Endothelial cell of umbilical vein (primary cell): ENCODE measurements at regions not wholly inside any gene's neighbourhood (a gene's known extent, or its start where the extent isn't known, plus 50 kb on each side); places are given as distances from the start of the nearest gene placed in this dataset.

Source experiments
- BruUV-seq: library from RNA; stranded (reverse); fragments of 400-500 nt; replicated peaks from 2 replicates; lab custom pipeline; 2021; lab: Mats Ljungman, UMichigan
- CTCF ChIA-PET: fragments of 300-600, 350-600 bp; sonication (Branson Sonifier 250); formaldehyde crosslinking; loops from one replicate; lab custom pipeline; 2021; ENCODE audit warnings: antibody characterized with exemption, inconsistent platforms; lab: Charles Lee
- POLR2A ChIA-PET: fragments of 300-600, 350-600 bp; sonication (Branson Sonifier 250); formaldehyde crosslinking; loops from one replicate; lab custom pipeline; 2021; ENCODE audit warnings: antibody characterized with exemption, inconsistent platforms; lab: Charles Lee
- DNase-seq: peaks from one replicate; pipeline ENCODE4 v3.0.0-alpha.2; 2011; ENCODE audit warnings: low read depth, low spot score
- FAIRE-seq: peaks from 2 replicates; lab custom pipeline; 2011; peaks lifted over from hg19 to GRCh38; lab: Jason Lieb, UNC
- H2AFZ ChIP-seq: 2 replicates; pipeline ENCODE4 v1.6.0; 2012; ENCODE audit warnings: low read depth, low read length, control low read depth, inconsistent platforms
- H3K27ac ChIP-seq: 2 replicates; pipeline ENCODE4 v1.5.1; 2011; ENCODE audit warnings: low read depth, mild to moderate bottlenecking, control low read depth, low read length, moderate library complexity; ENCODE audit not compliant: insufficient read depth
- H3K27me3 ChIP-seq, 2 experiments: 2 replicates each; pipeline versions ENCODE4 v1.6.0 to v1.6.1; 2011; ENCODE audit warnings: low read length in 2 of 2, mixed read lengths in 1 of 2; ENCODE audit not compliant: control insufficient read depth in 2 of 2, insufficient read depth in 2 of 2
- H3K36me3 ChIP-seq, 2 experiments: 2 replicates in 1 of 2; 3 replicates in 1 of 2; pipeline ENCODE4 v1.5.1; 2011; ENCODE audit warnings: low read length in 2 of 2, mild to moderate bottlenecking in 1 of 2, moderate library complexity in 1 of 2; ENCODE audit not compliant: control insufficient read depth in 2 of 2, insufficient read depth in 2 of 2; ENCODE audit errors: extremely low read depth in 1 of 2
- H3K4me1 ChIP-seq: 3 replicates; pipeline ENCODE4 v1.5.1; 2011; ENCODE audit warnings: mild to moderate bottlenecking, low read length; ENCODE audit not compliant: control insufficient read depth, insufficient read depth; ENCODE audit errors: extremely low read depth
- H3K4me2 ChIP-seq: 2 replicates; pipeline ENCODE4 v1.6.1; 2011; ENCODE audit warnings: low read length, control low read depth, mixed read lengths; ENCODE audit not compliant: insufficient read depth
- H3K4me3 ChIP-seq, 3 experiments: fragments of 200-600 bp in 1 of 3; sonication (generic), shearing (Covaris generic) in 1 of 3; replicated peaks in 1 of 3; 2 replicates each; pipeline ENCODE4 v1.5.1; 2011 to 2016; ENCODE audit warnings: control low read depth in 3 of 3, low read length in 3 of 3, mild to moderate bottlenecking in 2 of 3, inconsistent platforms in 1 of 3, low read depth in 1 of 3, moderate library complexity in 1 of 3; ENCODE audit not compliant: insufficient read depth in 1 of 3
- H3K79me2 ChIP-seq: 2 replicates; pipeline ENCODE4 v1.6.0; 2012; ENCODE audit warnings: low read length, inconsistent platforms; ENCODE audit not compliant: control insufficient read depth, insufficient read depth
- H3K9ac ChIP-seq: replicated peaks from 2 replicates; pipeline ENCODE3; 2011; ENCODE audit warnings: low read length, control low read depth; ENCODE audit not compliant: insufficient read depth; ENCODE audit errors: extremely low read depth
- H3K9me1 ChIP-seq: replicated peaks from 3 replicates; pipeline ENCODE4 v1.6.0; 2011; ENCODE audit warnings: mild to moderate bottlenecking, low read length; ENCODE audit not compliant: control insufficient read depth, insufficient read depth; ENCODE audit errors: extremely low read depth
- H3K9me3 ChIP-seq: replicated peaks from 2 replicates; pipeline ENCODE4 v1.5.1; 2012; ENCODE audit warnings: low read length, inconsistent platforms; ENCODE audit not compliant: control insufficient read depth, insufficient read depth
- H4K20me1 ChIP-seq: replicated peaks from 2 replicates; pipeline ENCODE3; 2011; ENCODE audit warnings: mild to moderate bottlenecking, low read length; ENCODE audit not compliant: control insufficient read depth, insufficient read depth; ENCODE audit errors: extremely low read depth
- EZH2 ChIP-seq: IDR thresholded peaks from 2 replicates; pipeline ENCODE4 v1.6.1; 2012; ENCODE audit warnings: borderline replicate concordance, low read depth, mild to moderate bottlenecking, moderate library complexity, low read length, inconsistent platforms; ENCODE audit not compliant: severe bottlenecking
- FOS ChIP-seq: IDR thresholded peaks from 2 replicates; pipeline ENCODE4 v1.6.1; 2011; ENCODE audit warnings: mild to moderate bottlenecking, low read length, moderate library complexity, borderline replicate concordance; ENCODE audit not compliant: insufficient read depth
- GATA2 ChIP-seq: IDR thresholded peaks from 2 replicates; pipeline ENCODE4 v1.7.0; 2011; ENCODE audit warnings: low read depth, mild to moderate bottlenecking, moderate library complexity, mixed read lengths, low read length; ENCODE audit not compliant: insufficient read length, insufficient read depth
- JUN ChIP-seq: IDR thresholded peaks from 2 replicates; pipeline ENCODE4 v1.6.1; 2011; ENCODE audit warnings: borderline replicate concordance, low read depth; ENCODE audit not compliant: insufficient read length, insufficient read depth
- MYC ChIP-seq: IDR thresholded peaks from one replicate; pipeline ENCODE4 v1.6.1; 2011; ENCODE audit warnings: mild to moderate bottlenecking, low read depth, low read length
- POLR2A ChIP-seq: IDR thresholded peaks from 2 replicates; pipeline ENCODE4 v1.6.1; 2012; ENCODE audit warnings: low read depth, mild to moderate bottlenecking, control low read depth, low read length
- POLR2AphosphoS5 ChIP-seq: IDR thresholded peaks from 2 replicates; pipeline ENCODE4 v1.6.1; 2012; ENCODE audit warnings: low read depth, mild to moderate bottlenecking, control low read depth, low read length, moderate library complexity; ENCODE audit not compliant: insufficient read depth
- dilution Hi-C: fragments of 300-500 bp; cut with MboI; formaldehyde crosslinking; loops from one replicate; pipeline ENCODE4 v1.15.0; 2019; ENCODE audit warnings: low sequenced_read_pairs; ENCODE audit not compliant: extremely low pct_ligation_motif_present
- intact Hi-C: fragments of 100-400 bp; cut with micrococcal nuclease; formaldehyde crosslinking; loops from one replicate; pipeline ENCODE4 v1.10.0; 2022
- TF ChIP-seq, protein P1 (sequence below), 2 donors: IDR thresholded peaks; 1 replicate in 1 of 2; 2 replicates in 1 of 2; pipeline ENCODE4 v1.5.1; 2011; ENCODE audit warnings: low read length in 2 of 2, mild to moderate bottlenecking in 2 of 2, moderate library complexity in 2 of 2, control low read depth in 1 of 2, inconsistent platforms in 1 of 2, low read depth in 1 of 2; ENCODE audit not compliant: insufficient read depth in 1 of 2; ENCODE audit errors: extremely low read depth in 1 of 2
- TF ChIP-seq, protein P2 (sequence below): IDR thresholded peaks from 2 replicates; pipeline ENCODE4 v1.6.1; 2011; ENCODE audit not compliant: insufficient read depth, insufficient read length

DNA sequence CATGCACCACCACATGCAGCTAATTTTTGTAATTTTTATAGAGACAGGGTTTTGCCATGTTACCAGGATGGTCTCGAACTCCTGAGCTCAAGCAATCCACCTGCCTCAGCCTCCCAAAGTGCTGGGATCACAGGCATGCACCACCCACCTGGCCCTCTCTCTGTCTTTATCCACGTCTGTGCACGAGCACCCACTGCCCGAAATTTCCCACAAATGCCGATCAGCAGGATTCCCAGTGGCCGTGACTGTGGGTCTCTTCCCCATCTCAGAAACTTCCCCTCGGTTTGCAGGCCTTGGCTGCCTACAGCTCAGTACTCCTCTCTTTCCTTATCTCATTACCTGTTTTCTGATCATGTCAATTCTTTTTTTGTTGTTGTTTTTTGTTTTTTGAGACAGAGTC is 217.3 kb downstream of the TTC32 start:
- no peak overlapping the region for H3K27ac ChIP-seq
- dilution Hi-C loops = no loop called here
- no TSS peak for BruUV-seq
- no peak overlapping the region for H3K4me2 ChIP-seq
- no peaks in the 10 kb centered on the region for H4K20me1 ChIP-seq
- CTCF ChIA-PET = no interaction called here
- FAIRE-seq = no peak
- H3K9me1 ChIP-seq = no peaks in the 10 kb centered on the region
- no peaks in the 10 kb centered on the region for H3K79me2 ChIP-seq
- H3K27me3 ChIP-seq = no peaks in the 10 kb centered on the region
- intact Hi-C loops = no loop called here
- POLR2A ChIA-PET = no interaction called here
- no peak overlapping the region for H2AFZ ChIP-seq
- H3K9ac ChIP-seq = no peak overlapping the region
- no peaks in the 10 kb centered on the region for H3K36me3 ChIP-seq
- no peaks in the 10 kb centered on the region for H3K4me1 ChIP-seq
- no peak for DNase-seq
- TF ChIP-seq, protein P1, sequence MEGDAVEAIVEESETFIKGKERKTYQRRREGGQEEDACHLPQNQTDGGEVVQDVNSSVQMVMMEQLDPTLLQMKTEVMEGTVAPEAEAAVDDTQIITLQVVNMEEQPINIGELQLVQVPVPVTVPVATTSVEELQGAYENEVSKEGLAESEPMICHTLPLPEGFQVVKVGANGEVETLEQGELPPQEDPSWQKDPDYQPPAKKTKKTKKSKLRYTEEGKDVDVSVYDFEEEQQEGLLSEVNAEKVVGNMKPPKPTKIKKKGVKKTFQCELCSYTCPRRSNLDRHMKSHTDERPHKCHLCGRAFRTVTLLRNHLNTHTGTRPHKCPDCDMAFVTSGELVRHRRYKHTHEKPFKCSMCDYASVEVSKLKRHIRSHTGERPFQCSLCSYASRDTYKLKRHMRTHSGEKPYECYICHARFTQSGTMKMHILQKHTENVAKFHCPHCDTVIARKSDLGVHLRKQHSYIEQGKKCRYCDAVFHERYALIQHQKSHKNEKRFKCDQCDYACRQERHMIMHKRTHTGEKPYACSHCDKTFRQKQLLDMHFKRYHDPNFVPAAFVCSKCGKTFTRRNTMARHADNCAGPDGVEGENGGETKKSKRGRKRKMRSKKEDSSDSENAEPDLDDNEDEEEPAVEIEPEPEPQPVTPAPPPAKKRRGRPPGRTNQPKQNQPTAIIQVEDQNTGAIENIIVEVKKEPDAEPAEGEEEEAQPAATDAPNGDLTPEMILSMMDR (IDR thresholded peaks at IDR 0.05; ENCODE audit: extremely low read depth in 1 of 2, insufficient read depth in 1 of 2, low read depth in 1 of 2, low read length in 2 of 2) = no peak
- TF ChIP-seq POLR2AphosphoS5 (no peak), EZH2 (no peak), POLR2A (no peak), MYC (no peak), FOS (no peak), GATA2 (no peak)
- H3K4me3 ChIP-seq = no peak overlapping the region
- no peaks in the 10 kb centered on the region for H3K9me3 ChIP-seq

GRCh38 chr2:19683556-19683955 is 218.2 kb downstream of the TTC32 start:
- H3K9me1 ChIP-seq = no peaks in the 10 kb centered on the region
- H3K9me3 ChIP-seq = no peaks in the 10 kb centered on the region
- dilution Hi-C loops = no loop called here
- ChIA-PET POLR2A (no interaction called here), CTCF (interaction anchor here (1.1 kb wide), 1 partner anchor 28 kb away, joined by 3 read pairs; no protein-coding TSS in a partner anchor)
- FAIRE-seq (no peak), DNase-seq (no peak)
- no TSS peak for BruUV-seq
- H3K9ac ChIP-seq = no peak overlapping the region
- no peak overlapping the region for H3K4me3 ChIP-seq
- no peak overlapping the region for H2AFZ ChIP-seq
- H3K27ac ChIP-seq = no peak overlapping the region
- no peaks in the 10 kb centered on the region for H3K79me2 ChIP-seq
- H3K4me2 ChIP-seq = no peak overlapping the region
- intact Hi-C loops = no loop called here
- no peaks in the 10 kb centered on the region for H3K27me3 ChIP-seq
- no peaks in the 10 kb centered on the region for H3K36me3 ChIP-seq
- H3K4me1 ChIP-seq = no peaks in the 10 kb centered on the region
- no peak for TF ChIP-seq MYC
- no peak for TF ChIP-seq POLR2A
- TF ChIP-seq JUN = no peak
- TF ChIP-seq EZH2 = no peak
- TF ChIP-seq POLR2AphosphoS5 = no peak
- TF ChIP-seq GATA2 = no peak
- TF ChIP-seq, protein P2, sequence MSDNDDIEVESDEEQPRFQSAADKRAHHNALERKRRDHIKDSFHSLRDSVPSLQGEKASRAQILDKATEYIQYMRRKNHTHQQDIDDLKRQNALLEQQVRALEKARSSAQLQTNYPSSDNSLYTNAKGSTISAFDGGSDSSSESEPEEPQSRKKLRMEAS = no peak
- TF ChIP-seq FOS = no peak
- TF ChIP-seq, protein P1 (IDR thresholded peaks at IDR 0.05; ENCODE audit: extremely low read depth in 1 of 2, insufficient read depth in 1 of 2, low read depth in 1 of 2, low read length in 2 of 2) = no peak
- H4K20me1 ChIP-seq = no peaks in the 10 kb centered on the region
